GOT3 (cell line): ENCODE measurements at regions not wholly inside any gene's neighbourhood (a gene's known extent, or its start where the extent isn't known, plus 50 kb on each side); places are given as distances from the start of the nearest gene placed in this dataset.

ENCODE experiments used
- DNase-seq: peaks from one replicate; lab custom pipeline; 2025; ENCODE audit warnings: mixed read lengths; lab: John Stamatoyannopoulos, UW

DNA sequence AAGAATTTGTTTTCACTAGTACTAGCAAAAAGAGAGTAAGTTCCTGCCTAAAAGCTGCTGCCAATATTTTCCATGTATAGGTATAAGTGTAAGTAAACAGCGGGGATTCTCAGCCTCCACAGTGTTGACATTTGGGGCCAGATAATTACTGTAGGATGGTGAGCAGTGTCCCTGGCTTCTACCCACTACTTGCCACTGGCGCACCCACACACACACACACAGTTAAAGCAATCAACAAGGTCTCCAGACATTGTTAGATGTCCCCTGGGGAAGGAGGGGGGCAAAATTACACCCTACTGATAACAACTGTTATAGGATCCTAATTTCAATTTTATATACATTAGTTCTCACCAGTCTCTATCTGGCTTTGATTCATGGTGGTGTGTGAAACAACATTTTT is 417.0 kb upstream of the PSMD7 start:
- no peak for DNase-seq

DNA sequence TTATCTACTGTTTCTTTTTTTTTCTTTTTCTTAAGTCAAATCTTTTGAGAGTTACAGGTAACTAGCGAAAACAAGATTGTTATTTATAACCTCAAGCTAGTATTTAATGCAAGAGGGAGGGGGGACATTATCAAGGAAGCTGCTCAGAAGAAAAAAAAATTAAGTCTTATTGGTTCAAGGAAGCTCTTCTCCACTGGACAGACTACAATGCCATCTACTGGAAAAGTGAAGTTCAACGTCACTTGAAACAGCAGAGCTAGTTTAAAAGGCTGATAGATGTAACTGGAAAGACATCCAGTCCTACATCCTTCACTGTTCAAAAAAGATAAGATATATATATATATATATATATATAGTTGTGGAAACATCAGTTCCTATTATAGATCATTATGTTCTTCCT is 418.0 kb upstream of the PSMD7 start:
- no peak for DNase-seq

GRCh38 chr16:73877150-73877549 is 419.5 kb upstream of the PSMD7 start:
- DNase-seq, result no peak

- no peak for DNase-seq
Observed at GRCh38 chr16:73875996-73876690, 420.5 kb upstream of the PSMD7 start.

- no peak for DNase-seq
Observed at GRCh38 chr16:73874324-73874723, 422.3 kb upstream of the PSMD7 start.

DNA sequence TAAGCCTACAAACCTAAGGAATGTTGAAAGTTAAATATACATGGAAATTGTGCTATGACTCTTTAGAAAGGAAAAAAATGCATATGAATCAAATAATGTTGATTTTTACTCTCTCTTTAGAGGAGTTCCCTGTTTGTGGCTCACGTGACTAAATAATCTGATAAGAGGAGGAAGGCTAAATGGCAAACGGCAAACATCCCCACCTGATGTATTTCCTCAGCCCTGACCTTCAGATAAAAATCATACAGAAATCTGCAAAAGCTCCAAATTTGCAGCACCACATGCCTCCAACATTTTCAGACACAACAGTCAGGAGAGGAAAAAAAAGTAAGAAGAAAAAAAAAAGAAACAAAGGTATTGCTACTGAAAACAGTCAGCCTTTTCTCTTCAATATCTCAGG is 423.0 kb upstream of the PSMD7 start:
- DNase-seq, result no peak

DNA sequence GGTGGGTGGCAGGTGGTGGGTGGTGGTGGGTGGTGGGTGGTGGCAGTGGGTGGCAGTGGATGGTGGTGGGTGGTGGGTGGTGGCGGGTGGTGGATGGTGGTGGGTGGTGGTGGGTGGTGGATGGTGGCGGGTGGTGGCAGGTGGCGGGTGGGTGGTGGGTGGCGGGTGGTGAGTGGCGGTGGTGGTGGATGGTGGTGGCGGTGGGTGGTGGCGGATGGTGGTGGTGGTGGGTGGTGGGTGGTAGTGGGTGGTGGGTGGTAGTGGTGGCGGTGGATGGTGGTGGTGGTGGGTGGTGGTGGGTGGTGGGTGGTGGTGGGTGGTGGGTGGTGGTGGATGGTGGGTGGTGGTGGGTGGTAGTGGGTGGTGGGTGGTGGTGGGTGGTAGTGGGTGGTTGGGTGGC is 423.8 kb upstream of the PSMD7 start:
- DNase-seq, result no peak

DNA sequence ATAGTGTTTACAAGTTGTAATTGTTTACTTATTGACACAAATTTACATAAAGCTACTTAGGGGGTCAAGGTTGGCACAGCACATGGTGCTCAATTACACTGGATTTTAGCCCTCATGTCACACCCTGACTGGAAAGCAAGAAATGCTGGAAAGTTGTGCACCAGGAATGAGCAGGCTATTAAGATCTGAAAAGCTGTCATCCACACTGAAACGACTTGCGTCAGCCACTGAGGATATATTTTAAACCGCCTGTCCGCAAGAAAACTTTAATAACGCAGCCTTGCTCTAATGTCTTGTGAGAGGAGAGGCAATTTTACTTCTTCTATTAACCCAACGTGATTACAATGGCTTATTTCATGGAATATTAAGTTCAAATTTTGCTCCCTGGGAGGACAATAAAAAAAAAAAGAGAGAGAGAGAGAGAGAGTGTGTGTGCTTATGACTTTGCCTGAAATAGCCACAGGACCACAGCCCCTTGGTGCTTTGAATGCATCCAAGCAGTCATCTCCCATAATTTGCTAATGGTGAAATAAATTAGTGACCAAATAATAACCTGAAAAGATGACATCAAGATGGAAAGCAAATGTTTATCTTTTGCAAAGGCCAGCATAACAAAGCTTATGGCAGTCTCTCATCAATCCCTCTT is 425.4 kb upstream of the PSMD7 start:
- no peak for DNase-seq

DNA sequence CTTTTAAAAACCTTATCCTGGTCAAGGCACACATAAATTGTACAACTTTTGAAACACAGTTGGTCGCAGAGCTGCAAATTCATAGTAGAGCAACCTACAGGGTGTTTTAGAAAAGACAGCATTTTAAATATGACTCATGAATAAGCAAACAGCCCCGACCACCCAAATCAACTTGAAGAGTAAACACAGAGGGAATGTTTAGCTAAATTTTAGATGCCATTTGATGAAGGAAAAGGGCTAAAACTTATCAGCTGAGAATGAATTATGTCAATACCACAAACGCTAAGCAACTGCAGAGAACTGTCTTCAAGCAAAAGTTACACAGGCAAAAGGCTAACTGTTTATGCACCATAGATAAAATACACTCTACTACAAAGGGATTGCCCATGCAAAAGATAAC is 427.5 kb upstream of the PSMD7 start:
- DNase-seq, result no peak

DNA sequence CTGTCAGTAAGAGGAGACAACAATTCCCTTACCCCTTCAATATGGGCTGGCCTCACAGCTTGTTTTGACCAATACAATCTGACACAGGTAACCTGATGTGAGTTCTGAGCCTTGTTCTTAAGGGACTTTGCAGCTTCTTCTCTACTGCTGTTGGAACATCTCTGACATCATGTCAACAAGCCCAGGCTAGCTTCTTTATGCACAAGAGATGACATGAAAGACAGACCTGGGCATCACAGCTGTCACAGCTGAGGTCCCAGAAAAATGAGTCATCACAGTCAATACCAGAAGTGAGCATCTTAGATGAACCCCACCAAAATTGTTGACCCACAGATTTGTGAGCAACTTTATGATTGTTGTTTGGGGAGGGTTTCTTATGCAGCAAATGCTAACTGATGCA is 431.7 kb upstream of the PSMD7 start:
- DNase-seq, result no peak

DNA sequence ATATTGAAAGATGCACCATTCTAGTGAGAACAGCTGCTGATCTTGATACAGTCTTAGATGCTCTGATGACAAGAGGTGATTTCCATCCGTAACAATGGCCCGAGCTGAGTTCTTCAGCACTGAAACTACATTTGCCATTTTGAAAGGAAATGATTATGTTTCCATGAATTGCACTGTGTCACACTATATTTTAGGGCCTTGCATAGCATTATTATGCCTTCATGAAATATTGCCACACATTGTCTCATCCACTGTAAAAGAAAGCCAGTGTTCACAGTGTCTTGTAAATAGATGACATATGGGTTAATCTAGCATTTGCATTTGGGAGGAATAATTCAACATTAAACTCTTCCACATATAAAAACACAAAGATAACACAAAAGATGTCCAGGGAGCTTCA is 438.3 kb upstream of the PSMD7 start:
- DNase-seq, result no peak

GRCh38 chr16:73853968-73854367 is 442.6 kb upstream of the PSMD7 start:
- no peak for DNase-seq

DNA sequence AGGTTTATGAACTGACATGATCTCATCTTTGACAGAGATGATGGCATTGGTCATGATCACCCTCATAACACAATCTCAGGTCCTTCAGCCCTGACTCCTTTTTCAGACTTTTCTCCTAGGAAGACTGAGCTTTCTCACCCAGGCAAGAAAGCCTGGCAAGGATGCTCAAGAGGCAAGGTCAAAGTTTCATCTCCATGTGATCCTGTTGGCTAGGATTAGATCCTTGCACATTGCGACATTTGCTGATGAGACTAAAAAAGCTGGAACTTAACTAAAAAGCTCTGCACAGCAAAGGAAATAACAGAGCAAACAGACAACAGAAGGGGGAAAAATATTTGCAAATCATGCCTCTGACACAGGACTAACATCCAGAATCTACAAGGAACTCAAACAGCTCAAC is 444.1 kb upstream of the PSMD7 start:
- no peak for DNase-seq

DNA sequence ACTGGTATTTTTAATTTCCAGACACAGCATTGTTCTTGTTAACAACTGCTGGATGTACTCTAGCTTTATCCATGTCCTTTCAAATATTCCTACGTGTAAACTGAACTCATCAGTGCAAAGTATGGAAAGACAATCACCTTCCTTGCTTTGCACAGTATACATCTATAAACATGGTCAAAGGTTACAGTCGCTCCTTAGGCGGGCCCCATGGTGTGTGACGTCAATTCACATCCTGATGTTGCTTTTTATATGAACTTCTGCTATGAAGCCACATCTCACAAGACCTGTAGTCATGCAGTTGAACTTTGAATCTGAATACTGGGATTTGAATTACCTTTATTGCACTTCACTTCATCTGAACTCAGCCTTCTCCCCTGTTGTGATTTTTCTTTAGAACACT is 447.6 kb upstream of the PSMD7 start:
- DNase-seq, result no peak

DNA sequence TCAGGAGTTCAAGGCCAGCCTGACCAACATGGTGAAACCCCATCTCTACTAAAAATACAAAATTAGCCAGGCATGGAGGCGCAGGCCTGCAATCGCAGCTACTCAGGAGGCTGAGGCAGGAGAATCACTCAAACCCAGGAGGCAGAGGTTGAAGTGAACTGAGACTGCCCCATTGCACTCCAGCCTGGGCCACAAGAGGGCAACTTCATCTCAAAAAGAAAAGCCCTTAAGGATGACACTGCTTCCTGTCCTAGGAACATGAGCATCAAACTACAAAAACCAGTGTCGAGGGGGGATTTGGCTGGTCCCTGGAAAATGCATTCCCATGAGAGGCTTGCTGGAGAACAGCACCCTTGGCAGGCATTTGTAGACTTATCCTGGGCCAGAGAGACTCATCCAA is 449.5 kb upstream of the PSMD7 start:
- no peak for DNase-seq

DNA sequence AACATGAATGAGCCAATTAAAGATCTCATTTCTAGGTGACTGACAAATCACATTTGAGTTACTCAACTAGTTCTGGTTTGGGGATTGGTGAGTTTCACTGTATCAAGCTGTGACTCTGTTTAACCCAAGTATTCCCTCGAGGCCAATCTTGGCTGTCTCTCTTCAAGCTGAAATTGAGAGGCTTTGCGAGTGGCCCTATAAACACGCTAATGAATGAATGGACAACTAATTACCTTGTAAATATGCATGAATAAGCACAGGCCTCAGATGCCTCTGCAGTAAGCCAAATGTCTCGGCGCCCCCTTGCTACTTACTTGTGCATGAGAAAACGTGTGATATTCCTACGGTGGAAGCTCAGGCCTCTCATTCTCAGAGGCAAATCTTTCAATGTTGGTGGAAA is 450.3 kb upstream of the PSMD7 start:
- DNase-seq, result no peak

DNA sequence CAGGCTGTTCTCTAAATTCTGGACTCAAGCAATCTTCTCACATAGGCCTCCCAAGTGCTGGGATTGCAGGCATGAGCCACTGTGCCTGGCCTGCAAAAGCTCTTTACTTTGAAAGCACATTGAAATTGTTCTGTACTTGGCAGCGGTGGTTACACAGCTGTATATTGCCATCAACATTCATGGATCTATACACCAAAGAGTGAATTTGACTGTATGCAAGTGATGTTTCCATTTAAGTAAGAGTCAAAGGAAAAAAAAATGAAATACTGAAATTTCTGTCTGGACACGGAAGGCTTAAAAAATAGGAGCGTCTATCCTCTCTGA is 450.6 kb upstream of the PSMD7 start:
- no peak for DNase-seq

- DNase-seq, result no peak
Observed at GRCh38 chr16:73845238-73846006, 451.2 kb upstream of the PSMD7 start.

GRCh38 chr16:73840728-73841127 is 455.9 kb upstream of the PSMD7 start:
- no peak for DNase-seq

GRCh38 chr16:73831220-73831619 is 465.4 kb upstream of the PSMD7 start:
- no peak for DNase-seq

- no peak for DNase-seq
Observed at GRCh38 chr16:73823205-73823849, 473.3 kb upstream of the PSMD7 start.

GRCh38 chr16:73817526-73818324 is 478.9 kb upstream of the PSMD7 start:
- DNase-seq, result no peak
